RCC 7860 (cell line): ENCODE measurements at regions not wholly inside any gene's neighbourhood (a gene's known extent, or its start where the extent isn't known, plus 50 kb on each side); places are given as distances from the start of the nearest gene placed in this dataset.
"Not testable (repeated sequence)": the region's sequence is repeated elsewhere in the genome, so short reads cannot be mapped to it uniquely, and the experiment has no call there.

Source experiments
- DNase-seq: peaks from one replicate; pipeline ENCODE4 v3.0.0-alpha.2; 2015; ENCODE audit warnings: low spot score
- FAIRE-seq: peaks from 2 replicates; lab custom pipeline; 2012; peaks lifted over from hg19 to GRCh38; lab: Jason Lieb, UNC

DNA sequence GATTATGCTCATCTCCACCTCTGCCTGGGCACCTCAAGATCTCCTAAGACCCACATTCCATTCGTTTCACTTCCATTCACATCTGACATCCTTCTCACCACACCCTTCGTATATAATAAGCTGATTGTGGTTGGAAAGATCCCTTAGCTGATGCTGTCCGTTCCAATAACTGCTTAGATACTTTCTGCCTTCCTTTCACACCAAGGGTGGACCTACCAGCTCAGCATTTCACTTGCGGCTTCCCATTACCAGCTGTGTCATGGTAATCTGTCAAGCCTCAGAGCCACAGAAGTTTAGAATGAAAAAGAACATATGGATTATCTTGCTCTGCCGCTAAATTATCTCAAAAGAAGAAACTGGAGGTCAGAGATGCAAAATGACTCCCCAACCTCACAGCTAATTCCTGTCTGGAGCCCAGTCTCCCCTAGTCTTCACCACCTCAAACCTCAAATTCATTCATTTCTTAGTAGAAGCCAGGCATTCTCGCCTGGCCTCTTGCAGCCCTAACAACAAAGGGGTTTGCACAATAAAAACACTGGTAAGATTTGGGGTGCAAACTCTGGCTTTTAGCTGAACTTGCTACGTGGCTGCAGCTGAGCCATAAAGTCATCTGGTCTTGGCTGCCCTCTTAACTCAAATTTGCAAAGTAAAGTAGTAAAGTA lies 182.8 kb upstream of the HS3ST3A1 start:
- DNase-seq (no peak), FAIRE-seq (no peak)

GRCh38 chr17:13785981-13786598 lies 184.4 kb upstream of the HS3ST3A1 start:
- no peak for DNase-seq
- FAIRE-seq: no peak

DNA sequence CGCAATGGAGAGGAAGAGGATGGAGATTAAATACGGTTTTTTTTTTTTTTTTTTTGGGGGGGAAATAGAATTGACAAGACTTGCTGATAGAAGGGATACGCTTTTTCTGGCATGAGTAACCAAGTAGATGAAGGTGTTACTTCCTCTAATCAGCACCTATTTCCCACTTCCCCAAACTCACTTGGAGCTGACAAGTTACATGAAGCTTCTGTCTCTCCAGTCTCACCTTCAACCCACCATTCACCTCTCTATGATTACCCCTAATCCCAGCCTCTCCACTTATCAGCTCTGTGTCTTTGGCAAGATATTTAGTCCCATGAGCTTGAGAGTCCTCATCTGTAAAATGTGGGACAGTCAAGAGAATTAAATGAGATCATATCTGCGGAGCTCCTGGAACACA lies 185.9 kb upstream of the HS3ST3A1 start:
- FAIRE-seq: no peak
- DNase-seq: no peak

DNA sequence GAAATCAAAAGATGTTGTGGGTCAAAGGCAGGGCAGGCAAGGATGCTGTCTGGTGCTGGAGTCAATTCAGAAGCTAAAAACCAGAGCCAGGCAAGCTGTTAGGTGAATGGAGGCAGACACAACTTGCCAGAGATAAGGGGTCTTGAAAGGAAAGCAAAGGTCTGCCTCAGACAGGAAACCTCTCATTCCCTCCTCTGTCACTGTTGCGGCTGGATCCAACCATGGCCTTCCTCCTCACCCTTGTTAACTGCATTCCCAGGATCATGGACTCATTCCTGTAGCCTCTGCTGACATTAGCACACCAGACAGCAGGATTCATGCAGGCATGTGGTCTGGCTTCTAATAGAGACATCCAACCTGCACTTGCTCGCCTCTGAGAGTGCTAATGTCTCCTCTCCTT lies 186.7 kb upstream of the HS3ST3A1 start:
- FAIRE-seq: no peak
- DNase-seq: no peak

- DNase-seq (no peak), FAIRE-seq (no peak)
Measured at GRCh38 chr17:13792314-13792713, 190.6 kb upstream of the HS3ST3A1 start.

DNA sequence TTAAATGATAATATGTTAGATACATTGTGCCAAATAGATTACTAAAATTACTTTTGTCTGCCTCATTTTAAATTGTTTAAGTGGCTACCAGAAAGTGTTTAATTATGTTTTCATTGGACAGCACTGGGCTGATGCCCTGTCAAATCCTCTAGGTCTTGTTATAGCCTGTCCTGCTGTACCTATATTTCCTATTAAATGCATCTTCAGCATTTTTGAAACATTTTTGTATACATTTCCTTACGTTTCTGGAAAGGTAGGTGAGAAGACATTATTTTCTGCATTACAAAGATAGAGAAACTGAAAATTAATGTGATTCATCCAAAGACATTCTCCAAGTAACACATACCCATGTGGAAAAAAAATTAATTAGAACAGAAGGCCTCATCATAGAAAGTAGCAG lies 192.2 kb upstream of the HS3ST3A1 start:
- DNase-seq: no peak

GRCh38 chr17:13797863-13798262 lies 196.1 kb upstream of the HS3ST3A1 start:
- DNase-seq: no peak
- FAIRE-seq: no peak

More for the DNA sequence above, 192.2 kb upstream of the HS3ST3A1 start:
- no peak for FAIRE-seq

GRCh38 chr17:13806092-13806491 lies 204.4 kb upstream of the HS3ST3A1 start:
- FAIRE-seq (no peak), DNase-seq (no peak)

DNA sequence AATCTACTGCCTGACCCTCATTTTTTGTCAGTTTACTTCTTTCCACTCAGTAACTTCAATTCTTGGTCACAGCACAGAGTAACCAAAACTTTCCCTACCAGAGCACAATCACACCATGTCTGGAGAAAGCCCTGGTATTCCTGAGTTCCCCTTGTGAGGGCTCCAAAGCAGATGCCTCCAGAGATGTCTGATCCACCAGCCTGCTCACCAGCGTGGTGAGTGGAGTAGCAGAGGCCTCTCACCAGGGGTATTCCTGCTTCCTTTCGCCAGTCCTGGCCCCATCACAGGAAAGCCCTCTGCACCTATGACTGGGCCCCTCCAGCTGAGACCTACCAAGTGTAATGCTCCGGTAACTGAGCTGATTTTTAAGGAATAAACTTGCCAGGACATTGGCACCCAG lies 205.4 kb upstream of the HS3ST3A1 start:
- no peak for DNase-seq

GRCh38 chr17:13812350-13812749 lies 210.6 kb upstream of the HS3ST3A1 start:
- FAIRE-seq (no peak), DNase-seq (no peak)

More for the DNA sequence above, 205.4 kb upstream of the HS3ST3A1 start:
- no peak for FAIRE-seq

- FAIRE-seq (no peak), DNase-seq (no peak)
Measured at GRCh38 chr17:13813347-13814240, 211.9 kb upstream of the HS3ST3A1 start.

- DNase-seq (no peak), FAIRE-seq (no peak)
Measured at GRCh38 chr17:13822700-13823099, 221.0 kb upstream of the HS3ST3A1 start.

DNA sequence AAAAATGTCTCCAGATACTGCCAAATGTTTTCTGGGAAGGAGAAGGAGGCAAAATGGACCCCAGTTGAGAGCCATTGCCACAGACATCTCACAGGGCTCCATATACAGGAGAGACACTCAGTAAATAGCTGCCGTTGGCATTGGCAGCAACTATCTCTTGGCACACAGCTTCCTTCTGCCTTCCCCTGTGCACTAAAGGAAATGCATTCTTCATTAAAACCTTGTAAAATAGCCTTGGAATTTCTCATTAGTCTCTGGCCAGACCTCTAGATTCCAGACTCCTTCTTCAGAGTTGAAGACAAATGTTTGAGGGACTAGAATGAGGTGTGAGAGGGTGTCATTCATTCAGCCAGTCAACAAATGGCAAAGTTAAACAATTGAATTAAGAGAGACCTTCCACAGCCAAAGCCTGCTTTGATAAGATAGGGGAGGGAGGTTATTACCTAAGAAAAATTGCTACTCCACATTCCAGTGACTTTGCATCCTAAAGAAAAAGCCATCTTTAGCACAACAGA lies 223.9 kb upstream of the HS3ST3A1 start:
- FAIRE-seq: no peak
- no peak for DNase-seq

GRCh38 chr17:13827118-13827517 lies 225.4 kb upstream of the HS3ST3A1 start:
- DNase-seq (no peak), FAIRE-seq (no peak)

DNA sequence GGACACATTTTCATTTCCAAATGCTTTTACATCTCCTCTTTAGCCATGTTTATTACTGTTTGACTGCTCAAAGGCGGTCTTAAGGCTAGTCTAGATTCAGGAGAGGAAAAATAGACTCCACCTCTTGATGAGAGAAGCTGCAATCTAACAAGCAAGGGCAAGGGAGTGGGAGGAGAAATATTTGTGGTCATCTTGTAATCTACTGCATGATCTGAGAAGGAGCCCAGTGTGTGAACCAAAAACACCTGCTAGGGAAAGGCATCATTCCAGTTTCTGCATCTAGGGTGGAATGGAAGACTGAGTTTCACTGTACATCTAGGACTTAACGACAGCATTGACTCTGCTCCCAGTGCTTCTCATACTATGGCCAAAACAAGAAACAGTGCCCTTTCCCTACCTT lies 232.2 kb upstream of the HS3ST3A1 start:
- FAIRE-seq (no peak), DNase-seq (no peak)

GRCh38 chr17:13835151-13835550 lies 233.4 kb upstream of the HS3ST3A1 start:
- no peak for FAIRE-seq
- no peak for DNase-seq

DNA sequence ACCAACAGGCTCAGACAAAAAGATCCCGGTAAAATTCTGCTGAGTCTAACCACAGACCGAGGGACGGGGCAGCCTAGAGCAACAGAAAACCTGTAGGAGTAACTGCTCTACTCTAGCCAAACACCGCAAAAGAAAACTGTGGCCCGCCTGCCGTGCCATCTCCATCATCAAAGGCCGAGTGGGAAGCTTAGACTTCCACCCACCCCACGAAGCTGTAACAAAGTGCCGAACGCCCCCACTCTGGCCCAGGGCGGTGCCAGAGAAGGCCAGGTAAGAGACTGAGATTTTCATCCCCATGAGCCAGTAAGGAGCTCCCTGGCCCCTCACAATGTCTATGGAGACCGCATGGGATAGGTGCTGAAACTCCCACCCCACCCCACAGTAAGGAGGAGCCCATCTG lies 231.9 kb upstream of the COX10 start:
- no peak for DNase-seq
- FAIRE-seq: no peak

GRCh38 chr17:13840254-13840653 lies 229.1 kb upstream of the COX10 start:
- FAIRE-seq (no peak), DNase-seq (no peak)

- DNase-seq: no peak
Measured at GRCh38 chr17:13843862-13844635, 225.3 kb upstream of the COX10 start.

GRCh38 chr17:13851889-13852288 lies 217.4 kb upstream of the COX10 start:
- FAIRE-seq (no peak), DNase-seq (no peak)

More at GRCh38 chr17:13843862-13844635, 225.3 kb upstream of the COX10 start:
- no peak for FAIRE-seq

DNA sequence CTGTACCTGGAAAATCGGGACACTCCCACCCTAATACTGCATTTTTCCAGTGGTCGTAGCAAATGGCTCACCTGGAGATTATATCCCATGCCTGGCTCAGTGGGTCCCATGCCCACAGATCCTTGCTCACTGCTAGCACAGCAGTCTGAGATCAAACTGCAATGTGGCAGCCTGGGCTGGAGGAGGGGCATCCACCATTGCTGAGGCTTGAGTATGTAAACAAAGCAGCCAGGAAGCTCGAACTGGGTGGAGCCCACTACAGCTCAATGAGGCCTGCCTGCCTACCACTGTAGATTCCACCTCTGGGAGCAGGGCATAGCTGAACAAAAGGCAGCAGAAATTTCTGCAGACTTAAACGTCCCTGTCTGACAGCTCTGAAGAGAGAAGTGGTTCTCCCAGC lies 213.6 kb upstream of the COX10 start:
- DNase-seq, FAIRE-seq: not testable (repeated sequence)
